ENCODE measurements at regions not wholly inside any gene's neighbourhood (a gene's known extent, or its start where the extent isn't known, plus 50 kb on each side); places are given as distances from the start of the nearest gene placed in this dataset.

DNA sequence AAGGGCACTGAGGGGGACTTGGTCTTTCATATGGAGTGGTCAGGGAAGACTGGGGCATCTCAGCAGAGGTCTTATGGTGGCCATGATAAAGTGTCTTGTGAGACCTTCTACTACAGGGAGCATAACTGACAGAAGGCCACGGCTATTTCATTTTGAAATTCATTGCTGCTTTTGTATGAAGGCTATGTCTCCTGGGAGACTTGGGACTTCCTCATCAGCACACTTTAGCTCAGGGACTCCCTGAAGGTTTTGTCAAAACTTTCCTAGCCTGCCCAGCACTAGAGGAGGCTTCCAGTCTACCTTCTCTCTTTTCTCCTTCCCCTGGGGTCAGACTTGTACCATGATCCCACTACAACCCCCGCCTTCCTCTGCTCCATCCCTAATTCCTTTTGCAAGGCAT, 77.2 kb upstream of the RASGRF1 start:
- TF ChIP-seq, protein P1, sequence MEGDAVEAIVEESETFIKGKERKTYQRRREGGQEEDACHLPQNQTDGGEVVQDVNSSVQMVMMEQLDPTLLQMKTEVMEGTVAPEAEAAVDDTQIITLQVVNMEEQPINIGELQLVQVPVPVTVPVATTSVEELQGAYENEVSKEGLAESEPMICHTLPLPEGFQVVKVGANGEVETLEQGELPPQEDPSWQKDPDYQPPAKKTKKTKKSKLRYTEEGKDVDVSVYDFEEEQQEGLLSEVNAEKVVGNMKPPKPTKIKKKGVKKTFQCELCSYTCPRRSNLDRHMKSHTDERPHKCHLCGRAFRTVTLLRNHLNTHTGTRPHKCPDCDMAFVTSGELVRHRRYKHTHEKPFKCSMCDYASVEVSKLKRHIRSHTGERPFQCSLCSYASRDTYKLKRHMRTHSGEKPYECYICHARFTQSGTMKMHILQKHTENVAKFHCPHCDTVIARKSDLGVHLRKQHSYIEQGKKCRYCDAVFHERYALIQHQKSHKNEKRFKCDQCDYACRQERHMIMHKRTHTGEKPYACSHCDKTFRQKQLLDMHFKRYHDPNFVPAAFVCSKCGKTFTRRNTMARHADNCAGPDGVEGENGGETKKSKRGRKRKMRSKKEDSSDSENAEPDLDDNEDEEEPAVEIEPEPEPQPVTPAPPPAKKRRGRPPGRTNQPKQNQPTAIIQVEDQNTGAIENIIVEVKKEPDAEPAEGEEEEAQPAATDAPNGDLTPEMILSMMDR (IDR thresholded peaks at IDR 0.05), result no peak
- no peak for TF ChIP-seq POLR2A (IDR thresholded peaks at IDR 0.05)

All from uterus (tissue), 2 donors.